SU-DHL-6 (cell line): ENCODE measurements at regions not wholly inside any gene's neighbourhood (a gene's known extent, or its start where the extent isn't known, plus 50 kb on each side); places are given as distances from the start of the nearest gene placed in this dataset.

Experiments
- H2AFZ ChIP-seq: fragments of 200-600 bp; sonication (generic); 2 replicates; pipeline ENCODE4 v1.6.1; 2014; ENCODE audit warnings: low read depth, mild to moderate bottlenecking, moderate library complexity, mixed read lengths, antibody characterized with exemption, low read length; ENCODE audit not compliant: severe bottlenecking
- H3F3A ChIP-seq: fragments of 200-600 bp; shearing (Covaris generic); 2 replicates; pipeline ENCODE4 v1.6.0; 2016; ENCODE audit warnings: antibody characterized with exemption, mild to moderate bottlenecking; ENCODE audit not compliant: insufficient read depth
- H3K27ac ChIP-seq: fragments of 200-600 bp; sonication (generic); 2 replicates; pipeline ENCODE4 v1.5.1; 2016; ENCODE audit warnings: low read depth, mild to moderate bottlenecking, low read length, moderate library complexity, mixed read lengths
- H3K27me3 ChIP-seq: fragments of 200-600 bp; sonication (generic), shearing (Covaris generic); 2 replicates; pipeline ENCODE4 v1.6.0; 2014; ENCODE audit warnings: mild to moderate bottlenecking, low read length
- H3K36me3 ChIP-seq: fragments of 200-600 bp; sonication (generic); 2 replicates; pipeline ENCODE4 v1.6.1; 2014; ENCODE audit warnings: mild to moderate bottlenecking, low read length, mixed read lengths
- H3K4me2 ChIP-seq: fragments of 300-600, 200-600 bp; shearing (Covaris generic), sonication (generic); 2 replicates; pipeline ENCODE4 v1.6.0; 2014; ENCODE audit warnings: low read length, low read depth, mild to moderate bottlenecking; ENCODE audit not compliant: poor library complexity, severe bottlenecking
- H3K4me3 ChIP-seq: fragments of 200-600 bp; sonication (generic); 2 replicates; pipeline ENCODE4 v1.5.1; 2014; ENCODE audit warnings: antibody characterized with exemption, low read length, mild to moderate bottlenecking, mixed read lengths; ENCODE audit not compliant: insufficient read depth, poor library complexity, severe bottlenecking
- H3K79me2 ChIP-seq: fragments of 200-600 bp; sonication (generic); 2 replicates; pipeline ENCODE4 v1.6.1; 2014; ENCODE audit warnings: mild to moderate bottlenecking, low read length, moderate library complexity; ENCODE audit not compliant: insufficient read depth
- H3K9ac ChIP-seq: fragments of 200-600 bp; sonication (generic); 2 replicates; pipeline ENCODE4 v1.7.0; 2014; ENCODE audit warnings: mild to moderate bottlenecking, low read length
- H3K9me2 ChIP-seq: fragments of 200-600 bp; sonication (generic); replicated peaks from 2 replicates; pipeline ENCODE4 v1.6.1; 2014; ENCODE audit warnings: low read length; ENCODE audit not compliant: insufficient read depth
- H3K9me3 ChIP-seq: fragments of 200-600 bp; sonication (generic); 2 replicates; pipeline ENCODE4 v1.6.1; 2014; ENCODE audit warnings: low read length, mixed read lengths; ENCODE audit not compliant: insufficient read depth
- H4K20me1 ChIP-seq: fragments of 200-600 bp; sonication (generic); 2 replicates; pipeline ENCODE4 v1.6.1; 2014; ENCODE audit warnings: low read depth, mild to moderate bottlenecking, antibody characterized with exemption, low read length, moderate library complexity, mixed read lengths
- EZH2phosphoT487 ChIP-seq: fragments of 200-600 bp; sonication (generic), shearing (Covaris generic); conservative IDR thresholded peaks from 2 replicates; pipeline ENCODE4 v1.6.1; 2018; ENCODE audit warnings: mild to moderate bottlenecking, antibody characterized with exemption, low read length, moderate library complexity, mixed read lengths
- TF ChIP-seq, protein P1 (sequence below): fragments of 200-600 bp; sonication (generic); IDR thresholded peaks from one replicate; pipeline ENCODE4 v1.5.1; 2017; ENCODE audit warnings: antibody characterized with exemption, mild to moderate bottlenecking, low read length, moderate library complexity; ENCODE audit not compliant: insufficient read depth, poor library complexity, severe bottlenecking

DNA sequence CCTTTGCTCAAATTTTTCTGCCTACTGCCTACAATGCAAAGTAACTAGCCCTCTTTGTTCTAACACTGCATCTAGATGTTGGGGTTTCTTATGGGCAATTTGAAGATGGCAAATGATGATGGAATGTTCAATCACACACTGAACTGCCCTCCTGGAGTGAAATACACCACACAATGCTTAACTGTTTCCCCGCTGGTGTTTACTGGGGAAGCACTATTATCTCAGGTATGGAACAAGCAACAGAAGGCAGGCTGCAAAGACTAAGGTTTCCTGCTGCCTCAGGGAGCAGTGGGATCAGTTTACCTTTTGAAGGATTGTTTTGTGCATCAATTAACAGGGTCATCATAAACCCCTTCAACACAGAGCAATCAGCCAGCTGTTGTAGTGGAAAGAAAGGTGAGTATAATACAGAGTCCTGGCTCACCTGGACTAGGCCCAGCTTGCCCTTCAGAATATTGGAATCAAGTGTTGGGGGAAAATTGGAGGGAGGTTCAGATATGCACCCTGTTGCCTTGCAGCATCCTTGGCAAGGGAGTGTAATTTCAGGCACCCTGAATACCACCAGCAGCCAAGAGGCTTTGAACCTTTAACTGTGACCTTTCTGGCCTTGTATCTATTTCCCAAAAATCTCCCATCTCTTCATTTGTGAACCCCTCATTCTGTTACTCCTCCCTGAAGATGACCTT, 105.4 kb upstream of the CDH11 start:
- H3K79me2 ChIP-seq, result no peaks in the 10 kb centered on the region
- H4K20me1 ChIP-seq, result no peaks in the 10 kb centered on the region
- H3K27ac ChIP-seq, result no peak overlapping the region
- no peaks in the 10 kb centered on the region for H3F3A ChIP-seq
- H3K4me3 ChIP-seq, result no peak overlapping the region
- H3K9ac ChIP-seq, result no peak overlapping the region
- no peak overlapping the region for H2AFZ ChIP-seq
- no peaks in the 10 kb centered on the region for H3K9me3 ChIP-seq
- no peaks in the 10 kb centered on the region for H3K27me3 ChIP-seq
- no peaks in the 10 kb centered on the region for H3K36me3 ChIP-seq
- TF ChIP-seq, protein P1, sequence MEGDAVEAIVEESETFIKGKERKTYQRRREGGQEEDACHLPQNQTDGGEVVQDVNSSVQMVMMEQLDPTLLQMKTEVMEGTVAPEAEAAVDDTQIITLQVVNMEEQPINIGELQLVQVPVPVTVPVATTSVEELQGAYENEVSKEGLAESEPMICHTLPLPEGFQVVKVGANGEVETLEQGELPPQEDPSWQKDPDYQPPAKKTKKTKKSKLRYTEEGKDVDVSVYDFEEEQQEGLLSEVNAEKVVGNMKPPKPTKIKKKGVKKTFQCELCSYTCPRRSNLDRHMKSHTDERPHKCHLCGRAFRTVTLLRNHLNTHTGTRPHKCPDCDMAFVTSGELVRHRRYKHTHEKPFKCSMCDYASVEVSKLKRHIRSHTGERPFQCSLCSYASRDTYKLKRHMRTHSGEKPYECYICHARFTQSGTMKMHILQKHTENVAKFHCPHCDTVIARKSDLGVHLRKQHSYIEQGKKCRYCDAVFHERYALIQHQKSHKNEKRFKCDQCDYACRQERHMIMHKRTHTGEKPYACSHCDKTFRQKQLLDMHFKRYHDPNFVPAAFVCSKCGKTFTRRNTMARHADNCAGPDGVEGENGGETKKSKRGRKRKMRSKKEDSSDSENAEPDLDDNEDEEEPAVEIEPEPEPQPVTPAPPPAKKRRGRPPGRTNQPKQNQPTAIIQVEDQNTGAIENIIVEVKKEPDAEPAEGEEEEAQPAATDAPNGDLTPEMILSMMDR, result no peak
- TF ChIP-seq EZH2phosphoT487, result no peak
- no peak overlapping the region for H3K4me2 ChIP-seq
- no peaks in the 10 kb centered on the region for H3K9me2 ChIP-seq

DNA sequence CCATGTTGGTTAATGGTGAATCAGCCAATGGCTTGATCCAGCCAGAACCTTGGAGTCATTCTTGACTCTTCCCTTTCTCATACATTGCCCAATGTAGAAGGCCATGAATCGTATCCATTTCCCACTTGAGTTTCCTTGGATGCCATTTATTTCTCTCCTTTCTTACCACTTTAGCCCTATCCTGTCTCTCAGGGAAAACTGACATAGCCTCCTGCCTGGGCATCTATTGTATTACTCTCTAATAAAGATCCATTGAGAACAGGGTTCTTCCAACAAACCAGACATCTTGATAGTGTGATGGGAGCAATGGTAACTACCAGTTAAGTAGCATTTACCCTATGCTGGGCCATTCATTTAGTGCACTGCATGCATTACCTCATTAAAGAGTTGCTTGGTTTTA, 104.2 kb upstream of the CDH11 start:
- no peaks in the 10 kb centered on the region for H3K79me2 ChIP-seq
- no peaks in the 10 kb centered on the region for H3K9me2 ChIP-seq
- H3K36me3 ChIP-seq, result no peaks in the 10 kb centered on the region
- TF ChIP-seq EZH2phosphoT487, result no peak
- TF ChIP-seq, protein P1, result no peak
- H3K9ac ChIP-seq, result no peak overlapping the region
- H3K4me3 ChIP-seq, result no peak overlapping the region
- no peak overlapping the region for H3K4me2 ChIP-seq
- H3F3A ChIP-seq, result no peaks in the 10 kb centered on the region
- H3K9me3 ChIP-seq, result no peaks in the 10 kb centered on the region
- H3K27ac ChIP-seq, result no peak overlapping the region
- H2AFZ ChIP-seq, result no peak overlapping the region
- no peaks in the 10 kb centered on the region for H4K20me1 ChIP-seq
- H3K27me3 ChIP-seq, result no peaks in the 10 kb centered on the region

DNA sequence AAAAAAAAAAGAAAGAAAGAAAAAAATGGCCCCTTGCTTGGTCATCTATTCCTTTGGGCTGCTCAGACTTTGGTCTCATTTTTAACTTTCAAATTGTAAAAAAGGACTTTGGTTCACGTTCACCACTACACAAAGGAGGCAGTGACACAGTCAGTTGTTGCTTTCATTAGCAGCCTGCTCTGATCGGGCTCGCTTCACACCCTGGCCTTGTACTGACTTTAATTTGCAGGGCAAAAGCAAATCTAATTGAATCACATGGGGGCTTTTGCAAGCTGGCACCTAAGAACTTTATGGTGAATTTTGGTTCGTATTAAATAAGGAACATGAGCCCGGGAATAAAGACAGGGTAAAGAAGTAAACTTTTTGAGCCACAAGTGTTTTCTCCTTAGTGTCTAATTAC, 103.6 kb upstream of the CDH11 start:
- H4K20me1 ChIP-seq, result no peaks in the 10 kb centered on the region
- H3K27ac ChIP-seq, result no peak overlapping the region
- H3F3A ChIP-seq, result no peaks in the 10 kb centered on the region
- no peak for TF ChIP-seq EZH2phosphoT487
- TF ChIP-seq, protein P1, result no peak
- no peaks in the 10 kb centered on the region for H3K9me2 ChIP-seq
- no peak overlapping the region for H3K9ac ChIP-seq
- H3K4me3 ChIP-seq, result no peak overlapping the region
- no peaks in the 10 kb centered on the region for H3K9me3 ChIP-seq
- H3K4me2 ChIP-seq, result no peak overlapping the region
- H2AFZ ChIP-seq, result no peak overlapping the region
- no peaks in the 10 kb centered on the region for H3K79me2 ChIP-seq
- H3K27me3 ChIP-seq, result no peaks in the 10 kb centered on the region
- H3K36me3 ChIP-seq, result no peaks in the 10 kb centered on the region
